ENCODE measurements at regions not wholly inside any gene's neighbourhood (a gene's known extent, or its start where the extent isn't known, plus 50 kb on each side); places are given as distances from the start of the nearest gene placed in this dataset.

DNA sequence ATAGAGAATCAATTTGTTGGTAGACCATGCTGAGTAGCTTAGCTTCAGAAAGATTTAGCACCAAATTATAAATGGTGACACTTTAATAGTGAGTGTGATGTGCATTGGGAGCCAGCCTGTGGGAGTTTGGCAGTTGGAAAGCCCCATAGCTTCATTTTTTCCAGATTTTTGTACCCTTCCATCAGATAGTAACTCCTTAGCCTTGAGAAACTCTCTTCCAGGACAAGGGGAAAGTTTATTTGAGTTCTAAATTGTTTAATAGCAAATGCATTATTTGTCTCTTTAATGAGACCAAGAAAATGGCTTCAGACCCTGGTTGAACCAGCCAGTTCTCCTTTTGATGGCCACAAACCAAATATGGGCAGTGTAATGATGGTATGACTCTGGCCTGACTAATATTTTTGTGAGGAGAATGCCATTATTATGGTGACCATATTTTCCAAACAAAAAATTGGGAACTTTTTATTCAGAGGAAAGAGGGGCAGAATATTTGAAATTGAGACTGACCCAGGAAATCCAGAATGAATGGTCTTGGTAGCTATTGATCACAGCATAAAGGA, 49.8 kb downstream of the PLCE1 start:
- TF ChIP-seq CTCF (IDR thresholded peaks at IDR 0.05; ENCODE audit: unreplicated experiment) = no peak
- Mint-ChIP-seq H3K27ac (no peak overlapping the region), H3K4me3 (ENCODE audit: low read depth) (no peak overlapping the region), H3K36me3 (ENCODE audit: insufficient read depth) (peaks cover 2% of the 10 kb centered on the region), H3K27me3 (no peaks in the 10 kb centered on the region), H3K9me3 (ENCODE audit: low read depth) (no peaks in the 10 kb centered on the region), H3K4me1 (ENCODE audit: low read depth) (no peaks in the 10 kb centered on the region)
- no peak for DNase-seq (ENCODE audit: low spot score, unreplicated experiment)

DNA sequence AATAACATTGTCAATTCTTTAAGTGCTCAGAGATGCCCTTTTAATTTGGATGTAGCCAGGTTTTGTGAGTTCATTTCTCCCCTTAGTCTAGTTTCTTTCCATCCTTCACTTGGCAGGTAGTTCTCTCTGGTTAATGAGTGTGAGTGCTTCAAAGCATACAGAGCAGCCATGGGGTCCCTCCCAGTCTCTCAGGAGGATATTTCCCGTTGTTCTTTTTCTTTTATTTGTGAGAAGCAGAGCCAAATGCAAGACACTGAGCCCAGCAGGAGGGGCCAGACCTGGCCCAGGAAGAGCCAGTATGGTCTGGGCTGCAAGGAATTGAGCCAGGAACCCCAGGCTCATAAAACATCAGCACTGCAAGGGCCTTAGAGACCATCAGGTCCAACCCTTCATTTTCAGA, 52.4 kb downstream of the PLCE1 start:
- H3K27me3 Mint-ChIP-seq = no peaks in the 10 kb centered on the region
- no peak for TF ChIP-seq CTCF (IDR thresholded peaks at IDR 0.05; ENCODE audit: unreplicated experiment)
- no peak overlapping the region for H3K27ac Mint-ChIP-seq
- no peaks in the 10 kb centered on the region for H3K4me1 Mint-ChIP-seq (ENCODE audit: low read depth)
- DNase-seq (ENCODE audit: low spot score, unreplicated experiment) = no peak
- H3K4me3 Mint-ChIP-seq (ENCODE audit: low read depth) = no peak overlapping the region
- no peaks in the 10 kb centered on the region for H3K9me3 Mint-ChIP-seq (ENCODE audit: low read depth)
- no peaks in the 10 kb centered on the region for H3K36me3 Mint-ChIP-seq (ENCODE audit: insufficient read depth)

DNA sequence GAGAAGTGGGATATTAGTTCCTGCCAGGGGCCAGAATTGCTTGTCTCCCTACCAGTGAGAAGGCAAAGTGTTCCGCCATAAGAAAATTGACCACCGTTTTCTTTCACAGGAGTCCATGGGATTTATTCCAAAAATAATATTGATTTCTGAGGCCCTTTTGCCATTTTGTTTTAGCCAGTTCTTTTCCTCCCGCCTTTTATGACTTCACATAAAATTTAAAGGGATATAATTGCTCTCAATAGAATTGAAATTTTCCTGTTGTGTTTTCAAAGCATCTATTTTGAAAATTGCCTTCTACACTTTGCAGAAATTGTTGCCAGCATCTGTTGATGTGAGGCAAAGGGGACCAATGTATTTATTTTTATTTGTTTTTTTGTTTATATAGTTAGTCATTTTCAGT, 53.6 kb downstream of the PLCE1 start:
- TF ChIP-seq CTCF (IDR thresholded peaks at IDR 0.05; ENCODE audit: unreplicated experiment) = no peak
- DNase-seq (ENCODE audit: low spot score, unreplicated experiment) = no peak
- Mint-ChIP-seq H3K4me1 (ENCODE audit: low read depth) (no peaks in the 10 kb centered on the region), H3K27me3 (no peaks in the 10 kb centered on the region), H3K4me3 (ENCODE audit: low read depth) (no peak overlapping the region), H3K36me3 (ENCODE audit: insufficient read depth) (no peaks in the 10 kb centered on the region), H3K9me3 (ENCODE audit: low read depth) (no peaks in the 10 kb centered on the region), H3K27ac (no peak overlapping the region)

DNA sequence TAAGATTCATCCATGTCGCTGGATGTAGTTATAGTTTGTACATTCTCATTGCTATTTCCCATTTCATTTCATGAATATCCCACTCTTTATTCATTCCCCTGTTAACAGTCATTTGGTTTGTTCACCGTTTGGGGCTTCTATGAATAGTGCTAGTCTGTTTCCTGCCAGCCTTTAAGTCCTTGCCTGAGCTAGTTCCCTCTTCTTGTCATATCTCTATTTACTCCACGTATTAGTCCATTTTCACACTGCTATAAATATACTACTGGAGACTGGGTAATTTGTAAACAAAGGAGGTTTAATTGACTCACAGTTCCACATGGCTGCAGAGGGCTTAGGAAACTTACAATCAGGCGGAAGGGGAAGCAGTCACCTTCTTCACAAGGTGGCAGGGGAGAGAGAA, 56.2 kb downstream of the PLCE1 start:
- Mint-ChIP-seq H3K27me3 (no peaks in the 10 kb centered on the region), H3K27ac (no peak overlapping the region), H3K36me3 (ENCODE audit: insufficient read depth) (no peaks in the 10 kb centered on the region), H3K4me1 (ENCODE audit: low read depth) (no peaks in the 10 kb centered on the region), H3K4me3 (ENCODE audit: low read depth) (no peak overlapping the region), H3K9me3 (ENCODE audit: low read depth) (no peaks in the 10 kb centered on the region)
- no peak for TF ChIP-seq CTCF (IDR thresholded peaks at IDR 0.05; ENCODE audit: unreplicated experiment)
- no peak for DNase-seq (ENCODE audit: low spot score, unreplicated experiment)

GRCh38 chr10:94052281-94052680, 58.5 kb downstream of the PLCE1 start:
- Mint-ChIP-seq H3K9me3 (ENCODE audit: low read depth) (no peaks in the 10 kb centered on the region), H3K4me3 (ENCODE audit: low read depth) (no peak overlapping the region), H3K4me1 (ENCODE audit: low read depth) (no peaks in the 10 kb centered on the region), H3K27me3 (no peaks in the 10 kb centered on the region), H3K36me3 (ENCODE audit: insufficient read depth) (no peaks in the 10 kb centered on the region), H3K27ac (no peak overlapping the region)
- no peak for DNase-seq (ENCODE audit: low spot score, unreplicated experiment)
- TF ChIP-seq CTCF (IDR thresholded peaks at IDR 0.05; ENCODE audit: unreplicated experiment) = no peak
